ENCODE measurements at regions not wholly inside any gene's neighbourhood (a gene's known extent, or its start where the extent isn't known, plus 50 kb on each side); places are given as distances from the start of the nearest gene placed in this dataset.
"Not testable (repeated sequence)": the region's sequence is repeated elsewhere in the genome, so short reads cannot be mapped to it uniquely, and the experiment has no call there.

DNA sequence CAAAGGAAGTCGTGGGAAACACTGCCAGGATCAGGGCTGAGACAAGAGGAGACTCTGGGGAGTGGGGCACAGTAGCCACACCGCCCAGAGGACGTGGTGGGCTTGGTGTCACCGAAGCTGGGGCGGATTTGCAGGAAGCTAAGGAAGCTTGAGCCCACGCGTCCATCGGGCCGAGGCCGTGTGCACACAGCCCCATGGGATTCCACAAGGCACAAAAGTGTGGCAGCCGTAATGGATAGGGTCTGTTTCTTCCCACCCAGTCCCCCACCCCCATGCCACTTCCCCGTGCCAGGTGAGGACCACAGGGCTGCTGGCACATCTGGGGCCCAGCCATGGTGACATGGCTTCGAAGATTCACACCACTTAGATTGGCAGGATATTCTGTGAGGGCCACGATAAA lies 153.2 kb upstream of the SPACA7 start:
- TF ChIP-seq CTCF (conservative IDR thresholded peaks at IDR 0.05): no peak
- Mint-ChIP-seq H3K27me3 (peaks cover 30% of the 10 kb centered on the region), H3K36me3 (no peaks in the 10 kb centered on the region), H3K9me3 (no peaks in the 10 kb centered on the region), H3K4me1 (ENCODE audit: unreplicated experiment) (no peaks in the 10 kb centered on the region), H3K4me3 (no peak overlapping the region), H3K27ac (no peak overlapping the region)
- no peak for DNase-seq (ENCODE audit: extremely low spot score, unreplicated experiment)

- TF ChIP-seq CTCF (conservative IDR thresholded peaks at IDR 0.05): peak; percentile 61
- not testable (repeated sequence) for H3K36me3 Mint-ChIP-seq; H3K4me1 Mint-ChIP-seq (ENCODE audit: unreplicated experiment); H3K4me3 Mint-ChIP-seq; DNase-seq (ENCODE audit: extremely low spot score, unreplicated experiment); H3K9me3 Mint-ChIP-seq; H3K27ac Mint-ChIP-seq
- H3K27me3 Mint-ChIP-seq: peaks cover 21% of the 10 kb centered on the region
These were observed 152.2 kb upstream of the SPACA7 start for GRCh38 chr13:112223929-112224328.

- Mint-ChIP-seq H3K9me3 (peaks cover 2% of the 10 kb centered on the region), H3K27me3 (peaks cover 17% of the 10 kb centered on the region), H3K4me3 (no peak overlapping the region), H3K4me1 (ENCODE audit: unreplicated experiment) (no peaks in the 10 kb centered on the region), H3K36me3 (no peaks in the 10 kb centered on the region), H3K27ac (no peak overlapping the region)
- no peak for TF ChIP-seq CTCF (conservative IDR thresholded peaks at IDR 0.05)
- DNase-seq (ENCODE audit: extremely low spot score, unreplicated experiment): no peak
These were observed 150.6 kb upstream of the SPACA7 start for GRCh38 chr13:112225429-112226090.

GRCh38 chr13:112226320-112227002 lies 149.7 kb upstream of the SPACA7 start:
- H3K9me3 Mint-ChIP-seq: peaks cover 6% of the 10 kb centered on the region
- TF ChIP-seq CTCF (conservative IDR thresholded peaks at IDR 0.05): no peak
- H3K27me3 Mint-ChIP-seq: peaks cover 18% of the 10 kb centered on the region
- H3K27ac Mint-ChIP-seq: no peak overlapping the region
- H3K4me1 Mint-ChIP-seq (ENCODE audit: unreplicated experiment): no peaks in the 10 kb centered on the region
- H3K36me3 Mint-ChIP-seq: no peaks in the 10 kb centered on the region
- H3K4me3 Mint-ChIP-seq: no peak overlapping the region
- no peak for DNase-seq (ENCODE audit: extremely low spot score, unreplicated experiment)

DNA sequence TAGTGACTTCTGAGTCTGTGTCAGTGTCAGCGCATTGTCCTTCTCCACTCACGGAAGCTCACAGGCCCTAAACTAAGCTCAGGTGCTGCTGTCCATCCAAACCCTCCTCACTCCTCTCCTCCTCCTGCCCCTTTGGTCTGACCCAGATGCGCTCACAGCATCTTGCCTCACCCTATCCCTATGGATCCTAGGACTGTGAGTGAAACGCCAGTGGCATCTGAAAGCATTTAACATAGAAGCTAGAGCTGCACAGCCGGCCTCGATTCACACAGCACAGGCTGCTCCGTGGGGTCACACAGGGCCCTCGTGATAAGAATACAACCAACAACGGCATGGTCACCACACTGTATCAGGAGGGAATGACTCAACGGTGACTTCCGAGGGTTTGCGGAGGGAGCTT lies 149.1 kb upstream of the SPACA7 start:
- no peaks in the 10 kb centered on the region for H3K36me3 Mint-ChIP-seq
- no peak for TF ChIP-seq CTCF (conservative IDR thresholded peaks at IDR 0.05)
- no peak overlapping the region for H3K27ac Mint-ChIP-seq
- DNase-seq (ENCODE audit: extremely low spot score, unreplicated experiment): no peak
- H3K4me3 Mint-ChIP-seq: no peak overlapping the region
- H3K9me3 Mint-ChIP-seq: peaks cover 6% of the 10 kb centered on the region
- H3K27me3 Mint-ChIP-seq: peaks cover 21% of the 10 kb centered on the region
- H3K4me1 Mint-ChIP-seq (ENCODE audit: unreplicated experiment): no peaks in the 10 kb centered on the region

Measured in type B pancreatic cell (in vitro differentiated cells).